GM12878 (cell line): ENCODE measurements at regions not wholly inside any gene's neighbourhood (a gene's known extent, or its start where the extent isn't known, plus 50 kb on each side); places are given as distances from the start of the nearest gene placed in this dataset.

Experiments
- ATAC-seq: fragments of 200-7000 bp; cut with Tn5 transposase; 3 replicates; pipeline ENCODE4 v1.9.1; 2020; ENCODE audit warnings: mild to moderate bottlenecking, moderate library complexity
- BruUV-seq: library from RNA; stranded (reverse); fragments of 400-500 nt; replicated peaks from 2 replicates; lab custom pipeline; 2021; lab: Mats Ljungman, UMichigan
- CTCF ChIA-PET: fragments of 300-600 bp; sonication (Branson Sonifier 250); formaldehyde crosslinking; extraction: SDS; loops from one replicate; lab custom pipeline; 2021; ENCODE audit warnings: inconsistent platforms; lab: Yijun Ruan, JAX
- POLR2A ChIA-PET: fragments of 350-600 bp; formaldehyde crosslinking; extraction: SDS; loops from one replicate; lab custom pipeline; 2021; ENCODE audit warnings: inconsistent platforms; lab: Charles Lee
- RAD21 ChIA-PET: fragments of 300-600 bp; sonication (Branson Sonifier 250); formaldehyde crosslinking; loops from one replicate; lab custom pipeline; 2023; ENCODE audit warnings: antibody characterized with exemption; ENCODE audit not compliant: unreplicated experiment; lab: Charles Lee
- SMC1A ChIA-PET: fragments of 300-600 bp; sonication (Branson Sonifier 250); formaldehyde crosslinking; loops from one replicate; lab custom pipeline; 2023; ENCODE audit not compliant: unreplicated experiment, uncharacterized antibody; lab: Charles Lee
- DNase-seq: peaks from one replicate; pipeline ENCODE4 v3.0.0-alpha.2; 2011; ENCODE audit warnings: low read depth, low spot score
- FAIRE-seq: peaks from 3 replicates; lab custom pipeline; 2011; peaks lifted over from hg19 to GRCh38; lab: Jason Lieb, UNC
- H2AFZ ChIP-seq: 2 replicates; pipeline ENCODE4 v1.6.0; 2011; ENCODE audit warnings: low read depth, low read length, control low read depth; ENCODE audit not compliant: control insufficient read depth
- H3K27ac ChIP-seq: 2 replicates; pipeline ENCODE4 v1.5.1; 2011; ENCODE audit warnings: control low read depth; ENCODE audit not compliant: control insufficient read depth, insufficient read depth
- H3K27me3 ChIP-seq, 2 experiments: replicated peaks in 1 of 2; 2 replicates each; pipeline versions ENCODE4 v1.6.0 to v1.6.1; 2011; ENCODE audit warnings: low read length in 1 of 2; ENCODE audit not compliant: control insufficient read depth in 2 of 2, insufficient read depth in 2 of 2
- H3K36me3 ChIP-seq, 2 experiments: 2 replicates each; pipeline ENCODE4 v1.5.1; 2011; ENCODE audit warnings: low read length in 1 of 2; ENCODE audit not compliant: control insufficient read depth in 2 of 2, insufficient read depth in 2 of 2
- H3K4me1 ChIP-seq: 2 replicates; pipeline ENCODE4 v1.6.1; 2011; ENCODE audit warnings: mild to moderate bottlenecking, low read length, moderate library complexity, mixed read lengths; ENCODE audit not compliant: control insufficient read depth, insufficient read depth
- H3K4me2 ChIP-seq: 2 replicates; pipeline ENCODE4 v1.6.0; 2011; ENCODE audit warnings: control low read depth; ENCODE audit not compliant: control insufficient read depth, insufficient read depth
- H3K4me3 ChIP-seq: fragments of 200-600 bp; sonication (generic); 2 replicates; pipeline ENCODE4 v1.5.1; 2016
- H3K79me2 ChIP-seq: 2 replicates; pipeline ENCODE4 v1.6.0; 2011; ENCODE audit warnings: low read length; ENCODE audit not compliant: control insufficient read depth, insufficient read depth
- H3K9ac ChIP-seq: 2 replicates; pipeline ENCODE4 v1.8.0; 2011; ENCODE audit warnings: low read length, control low read depth, mixed read lengths; ENCODE audit not compliant: control insufficient read depth, insufficient read depth
- H3K9me3 ChIP-seq: replicated peaks from 3 replicates; pipeline ENCODE4 v1.5.1; 2011; ENCODE audit warnings: mild to moderate bottlenecking, low read length; ENCODE audit not compliant: control insufficient read depth, insufficient read depth
- H4K20me1 ChIP-seq: 2 replicates; pipeline ENCODE4 v1.6.0; 2011; ENCODE audit not compliant: control insufficient read depth, insufficient read depth
- CBX5 ChIP-seq: sonication (generic); IDR thresholded peaks from 2 replicates; pipeline ENCODE4 v1.6.1; 2016; ENCODE audit warnings: low read depth, moderate library complexity, mild to moderate bottlenecking, inconsistent platforms
- CHD2 ChIP-seq: IDR thresholded peaks from 2 replicates; pipeline ENCODE4 v1.6.1; 2011; ENCODE audit warnings: low read depth, low read length, improper control_type of control experiment, borderline replicate concordance
- EP300 ChIP-seq, 2 experiments: fragments of 150-350 bp in 1 of 2; IDR thresholded peaks; 2 replicates each; pipeline ENCODE4 v1.6.1; 2011 to 2012; ENCODE audit warnings: low read depth in 2 of 2, low read length in 2 of 2, borderline replicate concordance in 1 of 2, improper control_type of control experiment in 1 of 2, inconsistent platforms in 1 of 2; ENCODE audit not compliant: control insufficient read depth in 1 of 2
- EZH2 ChIP-seq: IDR thresholded peaks from 2 replicates; pipeline ENCODE4 v1.6.1; 2012; ENCODE audit warnings: low read depth, mild to moderate bottlenecking, control low read depth, inconsistent platforms, low read length, borderline replicate concordance; ENCODE audit not compliant: control insufficient read depth
- NFYA ChIP-seq: IDR thresholded peaks from 2 replicates; pipeline ENCODE4 v1.6.1; 2011; ENCODE audit warnings: low read depth, mild to moderate bottlenecking, low read length, improper control_type of control experiment, borderline replicate concordance
- NR2F1 ChIP-seq: fragments of 450-650 bp; conservative IDR thresholded peaks from 2 replicates; pipeline ENCODE4 v1.6.1; 2017; ENCODE audit warnings: mild to moderate bottlenecking
- PML ChIP-seq: IDR thresholded peaks from 2 replicates; pipeline ENCODE4 v1.6.1; 2012; ENCODE audit warnings: low read length, inconsistent platforms
- ZNF384 ChIP-seq: IDR thresholded peaks from 2 replicates; pipeline ENCODE4 v1.6.1; 2012; ENCODE audit warnings: low read depth, mild to moderate bottlenecking, low read length, improper control_type of control experiment, borderline replicate concordance
- ZSCAN29 ChIP-seq: fragments of 450-650 bp; IDR thresholded peaks from 2 replicates; pipeline ENCODE4 v1.6.1; 2017; ENCODE audit warnings: mild to moderate bottlenecking, moderate library complexity
- WGBS: methylation state at CpG from one replicate; pipeline ENCODE4 v1.1.6; 2016; ENCODE audit warnings: low lambda C conversion rate; ENCODE audit not compliant: insufficient replicate concordance, insufficient coverage; ENCODE audit errors: missing lambda C conversion rate; 5-methylcytosine and 5-hydroxymethylcytosine counted together
- in situ Hi-C: fragments of 300-500 bp; cut with MboI; formaldehyde crosslinking; loops from 9 replicates; pipeline ENCODE4 v1.14.3; 2018; ENCODE audit warnings: mixed read lengths
- intact Hi-C: fragments of 100-400 bp; cut with micrococcal nuclease; formaldehyde crosslinking; loops from one replicate; pipeline ENCODE4 v1.14.2; 2022; ENCODE audit not compliant: unreplicated experiment
- TF ChIP-seq, protein P1 (sequence below): fragments of 450-650 bp; IDR thresholded peaks from 2 replicates; pipeline ENCODE4 v1.6.1; 2017; ENCODE audit warnings: mild to moderate bottlenecking, low read depth, inconsistent platforms; ENCODE audit not compliant: poor library complexity, severe bottlenecking
- TF ChIP-seq, protein P2 (sequence below): fragments of 450-650 bp; IDR thresholded peaks from 2 replicates; pipeline ENCODE4 v1.6.1; 2017; ENCODE audit warnings: borderline replicate concordance
- TF ChIP-seq, protein P3 (sequence below): fragments of 450-650 bp; IDR thresholded peaks from 2 replicates; pipeline ENCODE4 v1.6.1; 2018; ENCODE audit warnings: mild to moderate bottlenecking, low read depth, moderate library complexity; ENCODE audit not compliant: partially characterized antibody
- TF ChIP-seq, protein P4 (sequence below): IDR thresholded peaks from 2 replicates; pipeline ENCODE4 v1.6.1; 2012; ENCODE audit warnings: improper control_type of control experiment, low read depth, low read length; ENCODE audit not compliant: insufficient replicate concordance

- H3K27ac ChIP-seq = no peak overlapping the region
- ATAC-seq = no peak
- in situ Hi-C loops = no loop called here
Observed at GRCh38 chr14:98935921-98936320, 336.1 kb downstream of the BCL11B start.

More at GRCh38 chr14:98935921-98936320, 336.1 kb downstream of the BCL11B start:
- intact Hi-C loops = no loop called here
- BruUV-seq = no TSS peak
- H3K36me3 ChIP-seq = no peaks in the 10 kb centered on the region
- ChIA-PET CTCF (no interaction called here), POLR2A (no interaction called here), RAD21 (no interaction called here), SMC1A (no interaction called here)
- H3K9ac ChIP-seq = no peak overlapping the region
- TF ChIP-seq, protein P1, sequence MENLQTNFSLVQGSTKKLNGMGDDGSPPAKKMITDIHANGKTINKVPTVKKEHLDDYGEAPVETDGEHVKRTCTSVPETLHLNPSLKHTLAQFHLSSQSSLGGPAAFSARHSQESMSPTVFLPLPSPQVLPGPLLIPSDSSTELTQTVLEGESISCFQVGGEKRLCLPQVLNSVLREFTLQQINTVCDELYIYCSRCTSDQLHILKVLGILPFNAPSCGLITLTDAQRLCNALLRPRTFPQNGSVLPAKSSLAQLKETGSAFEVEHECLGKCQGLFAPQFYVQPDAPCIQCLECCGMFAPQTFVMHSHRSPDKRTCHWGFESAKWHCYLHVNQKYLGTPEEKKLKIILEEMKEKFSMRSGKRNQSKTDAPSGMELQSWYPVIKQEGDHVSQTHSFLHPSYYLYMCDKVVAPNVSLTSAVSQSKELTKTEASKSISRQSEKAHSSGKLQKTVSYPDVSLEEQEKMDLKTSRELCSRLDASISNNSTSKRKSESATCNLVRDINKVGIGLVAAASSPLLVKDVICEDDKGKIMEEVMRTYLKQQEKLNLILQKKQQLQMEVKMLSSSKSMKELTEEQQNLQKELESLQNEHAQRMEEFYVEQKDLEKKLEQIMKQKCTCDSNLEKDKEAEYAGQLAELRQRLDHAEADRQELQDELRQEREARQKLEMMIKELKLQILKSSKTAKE = no peak
- TF ChIP-seq PML = no peak
- TF ChIP-seq, protein P2, sequence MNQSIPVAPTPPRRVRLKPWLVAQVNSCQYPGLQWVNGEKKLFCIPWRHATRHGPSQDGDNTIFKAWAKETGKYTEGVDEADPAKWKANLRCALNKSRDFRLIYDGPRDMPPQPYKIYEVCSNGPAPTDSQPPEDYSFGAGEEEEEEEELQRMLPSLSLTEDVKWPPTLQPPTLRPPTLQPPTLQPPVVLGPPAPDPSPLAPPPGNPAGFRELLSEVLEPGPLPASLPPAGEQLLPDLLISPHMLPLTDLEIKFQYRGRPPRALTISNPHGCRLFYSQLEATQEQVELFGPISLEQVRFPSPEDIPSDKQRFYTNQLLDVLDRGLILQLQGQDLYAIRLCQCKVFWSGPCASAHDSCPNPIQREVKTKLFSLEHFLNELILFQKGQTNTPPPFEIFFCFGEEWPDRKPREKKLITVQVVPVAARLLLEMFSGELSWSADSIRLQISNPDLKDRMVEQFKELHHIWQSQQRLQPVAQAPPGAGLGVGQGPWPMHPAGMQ = no peak
- TF ChIP-seq CHD2 = no peak
- TF ChIP-seq, protein P3, sequence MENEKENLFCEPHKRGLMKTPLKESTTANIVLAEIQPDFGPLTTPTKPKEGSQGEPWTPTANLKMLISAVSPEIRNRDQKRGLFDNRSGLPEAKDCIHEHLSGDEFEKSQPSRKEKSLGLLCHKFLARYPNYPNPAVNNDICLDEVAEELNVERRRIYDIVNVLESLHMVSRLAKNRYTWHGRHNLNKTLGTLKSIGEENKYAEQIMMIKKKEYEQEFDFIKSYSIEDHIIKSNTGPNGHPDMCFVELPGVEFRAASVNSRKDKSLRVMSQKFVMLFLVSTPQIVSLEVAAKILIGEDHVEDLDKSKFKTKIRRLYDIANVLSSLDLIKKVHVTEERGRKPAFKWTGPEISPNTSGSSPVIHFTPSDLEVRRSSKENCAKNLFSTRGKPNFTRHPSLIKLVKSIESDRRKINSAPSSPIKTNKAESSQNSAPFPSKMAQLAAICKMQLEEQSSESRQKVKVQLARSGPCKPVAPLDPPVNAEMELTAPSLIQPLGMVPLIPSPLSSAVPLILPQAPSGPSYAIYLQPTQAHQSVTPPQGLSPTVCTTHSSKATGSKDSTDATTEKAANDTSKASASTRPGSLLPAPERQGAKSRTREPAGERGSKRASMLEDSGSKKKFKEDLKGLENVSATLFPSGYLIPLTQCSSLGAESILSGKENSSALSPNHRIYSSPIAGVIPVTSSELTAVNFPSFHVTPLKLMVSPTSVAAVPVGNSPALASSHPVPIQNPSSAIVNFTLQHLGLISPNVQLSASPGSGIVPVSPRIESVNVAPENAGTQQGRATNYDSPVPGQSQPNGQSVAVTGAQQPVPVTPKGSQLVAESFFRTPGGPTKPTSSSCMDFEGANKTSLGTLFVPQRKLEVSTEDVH = no peak
- no peak for TF ChIP-seq ZNF384
- no peak for TF ChIP-seq NR2F1
- TF ChIP-seq NFYA = no peak
- no peak for TF ChIP-seq CBX5
- TF ChIP-seq, protein P4, sequence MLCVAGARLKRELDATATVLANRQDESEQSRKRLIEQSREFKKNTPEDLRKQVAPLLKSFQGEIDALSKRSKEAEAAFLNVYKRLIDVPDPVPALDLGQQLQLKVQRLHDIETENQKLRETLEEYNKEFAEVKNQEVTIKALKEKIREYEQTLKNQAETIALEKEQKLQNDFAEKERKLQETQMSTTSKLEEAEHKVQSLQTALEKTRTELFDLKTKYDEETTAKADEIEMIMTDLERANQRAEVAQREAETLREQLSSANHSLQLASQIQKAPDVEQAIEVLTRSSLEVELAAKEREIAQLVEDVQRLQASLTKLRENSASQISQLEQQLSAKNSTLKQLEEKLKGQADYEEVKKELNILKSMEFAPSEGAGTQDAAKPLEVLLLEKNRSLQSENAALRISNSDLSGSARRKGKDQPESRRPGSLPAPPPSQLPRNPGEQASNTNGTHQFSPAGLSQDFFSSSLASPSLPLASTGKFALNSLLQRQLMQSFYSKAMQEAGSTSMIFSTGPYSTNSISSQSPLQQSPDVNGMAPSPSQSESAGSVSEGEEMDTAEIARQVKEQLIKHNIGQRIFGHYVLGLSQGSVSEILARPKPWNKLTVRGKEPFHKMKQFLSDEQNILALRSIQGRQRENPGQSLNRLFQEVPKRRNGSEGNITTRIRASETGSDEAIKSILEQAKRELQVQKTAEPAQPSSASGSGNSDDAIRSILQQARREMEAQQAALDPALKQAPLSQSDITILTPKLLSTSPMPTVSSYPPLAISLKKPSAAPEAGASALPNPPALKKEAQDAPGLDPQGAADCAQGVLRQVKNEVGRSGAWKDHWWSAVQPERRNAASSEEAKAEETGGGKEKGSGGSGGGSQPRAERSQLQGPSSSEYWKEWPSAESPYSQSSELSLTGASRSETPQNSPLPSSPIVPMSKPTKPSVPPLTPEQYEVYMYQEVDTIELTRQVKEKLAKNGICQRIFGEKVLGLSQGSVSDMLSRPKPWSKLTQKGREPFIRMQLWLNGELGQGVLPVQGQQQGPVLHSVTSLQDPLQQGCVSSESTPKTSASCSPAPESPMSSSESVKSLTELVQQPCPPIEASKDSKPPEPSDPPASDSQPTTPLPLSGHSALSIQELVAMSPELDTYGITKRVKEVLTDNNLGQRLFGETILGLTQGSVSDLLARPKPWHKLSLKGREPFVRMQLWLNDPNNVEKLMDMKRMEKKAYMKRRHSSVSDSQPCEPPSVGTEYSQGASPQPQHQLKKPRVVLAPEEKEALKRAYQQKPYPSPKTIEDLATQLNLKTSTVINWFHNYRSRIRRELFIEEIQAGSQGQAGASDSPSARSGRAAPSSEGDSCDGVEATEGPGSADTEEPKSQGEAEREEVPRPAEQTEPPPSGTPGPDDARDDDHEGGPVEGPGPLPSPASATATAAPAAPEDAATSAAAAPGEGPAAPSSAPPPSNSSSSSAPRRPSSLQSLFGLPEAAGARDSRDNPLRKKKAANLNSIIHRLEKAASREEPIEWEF = no peak
- no peak for TF ChIP-seq EP300 (IDR thresholded peaks at IDR 0.05; ENCODE audit: borderline replicate concordance in 1 of 2, control insufficient read depth in 1 of 2, low read depth in 2 of 2, low read length in 2 of 2)
- no peak for TF ChIP-seq EZH2
- no peak for TF ChIP-seq ZSCAN29
- H3K4me3 ChIP-seq = no peak overlapping the region
- H4K20me1 ChIP-seq = no peaks in the 10 kb centered on the region
- no peaks in the 10 kb centered on the region; the same call in 2 of the 3 replicates for H3K9me3 ChIP-seq
- no peak for DNase-seq
- no peaks in the 10 kb centered on the region for H3K4me1 ChIP-seq
- H2AFZ ChIP-seq = no peak overlapping the region
- H3K4me2 ChIP-seq = no peak overlapping the region
- WGBS = 25% methylated on average over 8 of the region's 9 CpGs
- FAIRE-seq = no peak
- H3K79me2 ChIP-seq = no peaks in the 10 kb centered on the region
- H3K27me3 ChIP-seq = no peaks in the 10 kb centered on the region
